ENCODE measurements at regions not wholly inside any gene's neighbourhood (a gene's known extent, or its start where the extent isn't known, plus 50 kb on each side); places are given as distances from the start of the nearest gene placed in this dataset.

DNA sequence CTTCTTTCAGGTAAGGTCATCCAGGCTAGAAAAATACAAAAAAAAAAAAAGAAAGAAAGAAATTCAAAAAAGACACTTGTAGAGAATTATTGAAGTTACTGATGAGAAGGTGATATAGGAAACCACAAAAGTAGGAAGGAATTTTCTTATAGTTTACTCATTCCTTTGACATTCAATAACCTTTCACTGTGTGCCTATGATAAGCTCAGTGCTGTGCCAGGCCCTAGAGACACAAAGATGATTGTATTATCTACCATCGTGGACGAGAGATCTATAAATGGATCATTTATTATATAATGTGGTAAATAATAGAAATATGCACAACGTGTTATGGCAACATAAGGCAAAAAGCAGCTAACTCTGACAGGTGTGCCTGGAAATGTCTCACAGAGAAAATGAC lies 109.6 kb upstream of the NGF start:
- TF ChIP-seq, protein P1, sequence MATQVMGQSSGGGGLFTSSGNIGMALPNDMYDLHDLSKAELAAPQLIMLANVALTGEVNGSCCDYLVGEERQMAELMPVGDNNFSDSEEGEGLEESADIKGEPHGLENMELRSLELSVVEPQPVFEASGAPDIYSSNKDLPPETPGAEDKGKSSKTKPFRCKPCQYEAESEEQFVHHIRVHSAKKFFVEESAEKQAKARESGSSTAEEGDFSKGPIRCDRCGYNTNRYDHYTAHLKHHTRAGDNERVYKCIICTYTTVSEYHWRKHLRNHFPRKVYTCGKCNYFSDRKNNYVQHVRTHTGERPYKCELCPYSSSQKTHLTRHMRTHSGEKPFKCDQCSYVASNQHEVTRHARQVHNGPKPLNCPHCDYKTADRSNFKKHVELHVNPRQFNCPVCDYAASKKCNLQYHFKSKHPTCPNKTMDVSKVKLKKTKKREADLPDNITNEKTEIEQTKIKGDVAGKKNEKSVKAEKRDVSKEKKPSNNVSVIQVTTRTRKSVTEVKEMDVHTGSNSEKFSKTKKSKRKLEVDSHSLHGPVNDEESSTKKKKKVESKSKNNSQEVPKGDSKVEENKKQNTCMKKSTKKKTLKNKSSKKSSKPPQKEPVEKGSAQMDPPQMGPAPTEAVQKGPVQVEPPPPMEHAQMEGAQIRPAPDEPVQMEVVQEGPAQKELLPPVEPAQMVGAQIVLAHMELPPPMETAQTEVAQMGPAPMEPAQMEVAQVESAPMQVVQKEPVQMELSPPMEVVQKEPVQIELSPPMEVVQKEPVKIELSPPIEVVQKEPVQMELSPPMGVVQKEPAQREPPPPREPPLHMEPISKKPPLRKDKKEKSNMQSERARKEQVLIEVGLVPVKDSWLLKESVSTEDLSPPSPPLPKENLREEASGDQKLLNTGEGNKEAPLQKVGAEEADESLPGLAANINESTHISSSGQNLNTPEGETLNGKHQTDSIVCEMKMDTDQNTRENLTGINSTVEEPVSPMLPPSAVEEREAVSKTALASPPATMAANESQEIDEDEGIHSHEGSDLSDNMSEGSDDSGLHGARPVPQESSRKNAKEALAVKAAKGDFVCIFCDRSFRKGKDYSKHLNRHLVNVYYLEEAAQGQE (IDR thresholded peaks at IDR 0.05; ENCODE audit: insufficient read depth in 1 of 2, low read depth in 2 of 2, low read length in 2 of 2) = no peak
- TF ChIP-seq SIN3A (IDR thresholded peaks at IDR 0.05; ENCODE audit: borderline replicate concordance, insufficient read depth, low read length) = no peak
- no peak for TF ChIP-seq TAF1 (IDR thresholded peaks at IDR 0.05; ENCODE audit: borderline replicate concordance, insufficient read depth, low read length)
- no peak for TF ChIP-seq POLR2AphosphoS5 (IDR thresholded peaks at IDR 0.05; ENCODE audit: low read depth, low read length)
- TF ChIP-seq FOXP2 (optimal IDR thresholded peaks at IDR 0.05; ENCODE audit: borderline replicate concordance, extremely low read depth, extremely low read length, insufficient read depth) = no peak
